Right lobe of liver (tissue), 6 donors: ENCODE measurements at regions not wholly inside any gene's neighbourhood (a gene's known extent, or its start where the extent isn't known, plus 50 kb on each side); places are given as distances from the start of the nearest gene placed in this dataset.

Source experiments
- ATAC-seq, 4 donors: fragments of 200-7000 bp; cut with Tn5 transposase; one replicate each; pipeline ENCODE4 v1.9.1; 2020; ENCODE audit warnings: mild to moderate bottlenecking in 4 of 4, moderate library complexity in 4 of 4
- DNase-seq, 3 donors: peaks; one replicate each; pipeline ENCODE4 v3.0.0-alpha.2; 2020
- H3K27ac ChIP-seq, 3 donors: fragments of 200-600 bp; one replicate each; pipeline ENCODE4 v1.8.0; 2022
- H3K27me3 ChIP-seq, 2 donors: fragments of 200-600 bp; one replicate each; pipeline ENCODE4 v1.8.0; 2022
- H3K36me3 ChIP-seq, 4 donors: fragments of 200-600 bp; sonication (generic) in 1 of 4; one replicate each; pipeline versions ENCODE4 v1.5.1 to v1.8.0; 2017 to 2022; ENCODE audit warnings: control low read depth in 1 of 4
- H3K4me1 ChIP-seq, 4 donors: fragments of 200-600 bp; sonication (generic) in 1 of 4; one replicate each; pipeline versions ENCODE4 v1.5.1 to v1.8.0; 2017 to 2022; ENCODE audit warnings: control low read depth in 1 of 4
- H3K4me3 ChIP-seq, 3 donors: fragments of 200-600 bp; one replicate each; pipeline ENCODE4 v1.8.0; 2022
- H3K9me3 ChIP-seq, 4 donors: fragments of 200-600 bp; sonication (generic) in 1 of 4; one replicate each; pipeline versions ENCODE4 v1.5.1 to v1.8.0; 2017 to 2022; ENCODE audit warnings: control low read depth in 1 of 4
- POLR2A ChIP-seq: fragments of 450-650 bp; IDR thresholded peaks from one replicate; pipeline ENCODE4 v1.6.1; 2017; ENCODE audit warnings: antibody characterized with exemption, mild to moderate bottlenecking
- WGBS: methylation state at CpG from one replicate; pipeline ENCODE4 v1.1.6; 2018; ENCODE audit warnings: low coverage, low lambda C conversion rate; ENCODE audit not compliant: insufficient coverage; ENCODE audit errors: missing lambda C conversion rate; 5-methylcytosine and 5-hydroxymethylcytosine counted together
- intact Hi-C, 2 donors: fragments of 100-400 bp; cut with DNase I; formaldehyde crosslinking; loops; one replicate each; pipeline versions ENCODE4 v1.11.2 to v1.14.1; 2022
- TF ChIP-seq, protein P1 (sequence below), 4 donors: fragments of 200-600 bp in 3 of 4; fragments of 450-650 bp in 1 of 4; IDR thresholded peaks; one replicate each; pipeline versions ENCODE4 v1.5.1 to v1.8.0; 2016 to 2022; ENCODE audit warnings: antibody characterized with exemption in 4 of 4, mild to moderate bottlenecking in 2 of 4
- donor health status: DM: no; HTN: yes; CAD: no.
- donor health status: DM: no; HTN: no; CAD: no.
- donor health status: DM: no; HTN: no; CAD: no.
- donor health status: DM: no; HTN: yes; CAD: no.
- donor health status: DM: no; HTN: yes; CAD: no.

DNA sequence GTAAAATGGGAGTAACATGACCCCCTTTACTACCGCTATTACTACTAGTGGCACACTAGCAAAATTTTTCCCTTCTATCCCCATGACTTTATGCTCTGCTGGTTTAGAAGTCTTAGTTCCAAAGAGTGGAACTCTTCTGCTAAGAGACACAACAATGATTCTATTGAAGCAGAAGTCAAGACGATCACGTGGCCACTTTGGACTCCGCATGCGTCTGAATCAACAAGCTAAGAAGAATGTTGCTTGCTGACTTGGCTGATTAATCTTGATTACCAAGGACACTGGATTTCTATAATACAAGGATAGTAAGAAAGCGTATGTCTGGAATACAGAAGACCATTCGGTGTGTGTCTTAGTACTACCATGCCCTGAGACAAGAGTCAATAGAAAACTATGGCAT, 244.7 kb upstream of the BTBD3 start:
- Histone ChIP-seq H3K4me1 (peaks cover 0 to 11% (median 0%) of the 10 kb centered on the region in 4 donors), H3K4me3 (no peak overlapping the region), H3K36me3 (no peaks in the 10 kb centered on the region), H3K27ac (no peak overlapping the region), H3K27me3 (no peaks in the 10 kb centered on the region), H3K9me3 (no peaks in the 10 kb centered on the region)
- ATAC-seq (no peak), DNase-seq (no peak)
- no peak for TF ChIP-seq POLR2A
- TF ChIP-seq, protein P1, sequence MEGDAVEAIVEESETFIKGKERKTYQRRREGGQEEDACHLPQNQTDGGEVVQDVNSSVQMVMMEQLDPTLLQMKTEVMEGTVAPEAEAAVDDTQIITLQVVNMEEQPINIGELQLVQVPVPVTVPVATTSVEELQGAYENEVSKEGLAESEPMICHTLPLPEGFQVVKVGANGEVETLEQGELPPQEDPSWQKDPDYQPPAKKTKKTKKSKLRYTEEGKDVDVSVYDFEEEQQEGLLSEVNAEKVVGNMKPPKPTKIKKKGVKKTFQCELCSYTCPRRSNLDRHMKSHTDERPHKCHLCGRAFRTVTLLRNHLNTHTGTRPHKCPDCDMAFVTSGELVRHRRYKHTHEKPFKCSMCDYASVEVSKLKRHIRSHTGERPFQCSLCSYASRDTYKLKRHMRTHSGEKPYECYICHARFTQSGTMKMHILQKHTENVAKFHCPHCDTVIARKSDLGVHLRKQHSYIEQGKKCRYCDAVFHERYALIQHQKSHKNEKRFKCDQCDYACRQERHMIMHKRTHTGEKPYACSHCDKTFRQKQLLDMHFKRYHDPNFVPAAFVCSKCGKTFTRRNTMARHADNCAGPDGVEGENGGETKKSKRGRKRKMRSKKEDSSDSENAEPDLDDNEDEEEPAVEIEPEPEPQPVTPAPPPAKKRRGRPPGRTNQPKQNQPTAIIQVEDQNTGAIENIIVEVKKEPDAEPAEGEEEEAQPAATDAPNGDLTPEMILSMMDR (IDR thresholded peaks at IDR 0.05): no peak
- 89% methylated on average over 6 of the region's 7 CpGs for WGBS
- intact Hi-C loops: no loop called here

DNA sequence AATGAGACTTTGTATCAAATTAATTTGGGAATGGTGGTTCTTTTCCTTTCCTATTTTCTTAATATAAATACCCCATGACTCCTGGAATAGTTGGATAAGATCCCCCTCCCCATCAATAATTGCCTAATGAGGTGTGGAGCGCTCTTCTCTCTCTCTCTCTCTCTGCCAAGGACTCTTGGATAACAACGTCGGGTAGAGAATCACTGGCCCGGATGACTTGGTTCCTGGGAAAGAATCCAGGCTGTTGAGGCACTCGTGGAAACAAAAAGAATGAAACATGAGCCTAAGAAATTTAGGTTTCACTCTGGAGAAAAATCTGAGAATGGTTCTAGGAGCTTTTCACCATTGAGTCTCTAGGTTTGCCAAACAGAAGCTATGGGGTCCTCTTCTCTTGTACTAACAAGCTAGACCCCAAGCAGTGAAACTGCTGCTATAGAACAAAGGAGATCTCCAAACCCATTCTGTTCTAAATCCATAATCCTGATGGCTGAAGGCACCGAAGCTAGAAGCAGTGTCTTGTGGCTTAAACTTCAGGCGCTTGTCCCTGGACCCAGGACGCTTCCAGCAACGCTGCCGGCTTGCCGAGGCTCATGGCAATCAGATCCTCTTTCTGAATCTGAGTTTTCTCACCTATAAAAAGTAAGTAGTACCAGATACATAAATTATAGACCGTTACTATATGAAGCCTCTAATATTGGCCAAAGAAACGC, 241.6 kb upstream of the BTBD3 start:
- no peaks in the 10 kb centered on the region for H3K36me3 ChIP-seq
- TF ChIP-seq, protein P1 (IDR thresholded peaks at IDR 0.05): no peak
- TF ChIP-seq POLR2A: no peak
- DNase-seq: no peak
- WGBS: 51% methylated on average over 13 of the region's 13 CpGs
- no peaks in the 10 kb centered on the region for H3K27me3 ChIP-seq
- H3K4me3 ChIP-seq: no peak overlapping the region
- no peak overlapping the region for H3K27ac ChIP-seq
- ATAC-seq: no peak
- H3K9me3 ChIP-seq: no peaks in the 10 kb centered on the region
- intact Hi-C loops: no loop called here
- peaks cover 0 to 11% (median 0%) of the 10 kb centered on the region in 4 donors for H3K4me1 ChIP-seq

DNA sequence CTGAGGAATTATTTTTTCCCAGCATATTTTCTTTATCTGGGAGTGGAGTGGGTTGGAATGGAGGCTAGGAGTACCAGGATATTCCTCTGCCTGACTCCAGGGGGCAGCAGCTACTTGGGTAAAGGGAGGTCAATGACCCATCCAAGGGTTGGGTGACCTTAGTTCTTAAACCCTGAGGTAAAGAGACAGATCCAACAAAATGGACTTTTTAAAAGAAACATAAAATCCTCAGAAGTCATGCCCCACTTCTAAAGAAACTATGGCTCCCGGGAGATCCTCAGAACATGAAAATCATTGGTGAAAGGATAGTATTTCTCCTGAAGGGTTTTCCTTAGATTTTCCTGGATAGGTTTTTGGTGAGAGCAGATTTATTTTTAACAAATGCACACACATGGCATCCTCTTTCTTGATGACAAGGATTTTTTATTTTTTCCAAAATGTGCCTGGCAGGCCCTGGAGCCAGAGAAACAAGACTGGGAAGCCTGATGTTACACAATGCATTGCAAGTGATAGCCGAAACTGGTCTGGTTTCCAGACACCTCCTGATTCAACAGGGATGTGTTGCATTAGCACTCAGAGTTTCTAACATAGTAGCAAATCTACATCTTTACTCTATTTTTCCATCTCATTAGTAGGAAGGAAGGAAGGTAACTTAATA, 240.9 kb upstream of the BTBD3 start:
- TF ChIP-seq, protein P1 (IDR thresholded peaks at IDR 0.05): peak; percentile 79 to 85 (median 82)
- no peak for TF ChIP-seq POLR2A
- ATAC-seq (peak; percentile 99), DNase-seq (peak; percentile 60 to 64 (median 64))
- Histone ChIP-seq H3K9me3 (no peaks in the 10 kb centered on the region), H3K27ac (no peak overlapping the region), H3K4me1 (peaks cover 0 to 11% (median 0%) of the 10 kb centered on the region in 4 donors), H3K4me3 (no peak overlapping the region), H3K36me3 (no peaks in the 10 kb centered on the region), H3K27me3 (no peaks in the 10 kb centered on the region)
- intact Hi-C loops: no loop called here
- WGBS: 46% methylated on average over 2 of the region's 2 CpGs

DNA sequence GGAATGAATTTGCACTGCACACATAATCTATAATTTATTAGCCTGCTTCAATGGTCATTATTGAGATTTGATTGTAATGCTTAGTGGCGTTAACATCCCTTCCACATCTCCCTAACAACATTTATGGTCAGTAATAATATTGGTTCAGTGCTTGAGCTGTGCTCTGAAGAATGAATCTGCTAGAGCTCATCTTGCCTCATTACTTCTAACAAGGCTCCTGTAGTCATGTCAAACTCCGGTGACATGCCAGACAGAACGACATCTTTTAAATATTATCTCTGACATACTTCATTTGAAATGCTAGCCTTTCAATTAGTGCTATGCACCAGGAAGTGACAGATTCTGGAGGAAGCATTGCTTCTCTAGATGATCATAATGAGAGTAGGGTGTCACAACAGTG, 240.3 kb upstream of the BTBD3 start:
- no peak overlapping the region for H3K27ac ChIP-seq
- no peaks in the 10 kb centered on the region for H3K36me3 ChIP-seq
- no peak overlapping the region for H3K4me3 ChIP-seq
- TF ChIP-seq, protein P1 (IDR thresholded peaks at IDR 0.05): no peak
- TF ChIP-seq POLR2A: no peak
- peaks cover 0 to 11% (median 0%) of the 10 kb centered on the region in 4 donors for H3K4me1 ChIP-seq
- H3K27me3 ChIP-seq: no peaks in the 10 kb centered on the region
- no peak for ATAC-seq
- intact Hi-C loops: no loop called here
- no peaks in the 10 kb centered on the region for H3K9me3 ChIP-seq
- WGBS: 91% methylated on average over 3 of the region's 3 CpGs
- no peak for DNase-seq
